ENCODE measurements at regions not wholly inside any gene's neighbourhood (a gene's known extent, or its start where the extent isn't known, plus 50 kb on each side); places are given as distances from the start of the nearest gene placed in this dataset.
"Not testable (repeated sequence)": the region's sequence is repeated elsewhere in the genome, so short reads cannot be mapped to it uniquely, and the experiment has no call there.

DNA sequence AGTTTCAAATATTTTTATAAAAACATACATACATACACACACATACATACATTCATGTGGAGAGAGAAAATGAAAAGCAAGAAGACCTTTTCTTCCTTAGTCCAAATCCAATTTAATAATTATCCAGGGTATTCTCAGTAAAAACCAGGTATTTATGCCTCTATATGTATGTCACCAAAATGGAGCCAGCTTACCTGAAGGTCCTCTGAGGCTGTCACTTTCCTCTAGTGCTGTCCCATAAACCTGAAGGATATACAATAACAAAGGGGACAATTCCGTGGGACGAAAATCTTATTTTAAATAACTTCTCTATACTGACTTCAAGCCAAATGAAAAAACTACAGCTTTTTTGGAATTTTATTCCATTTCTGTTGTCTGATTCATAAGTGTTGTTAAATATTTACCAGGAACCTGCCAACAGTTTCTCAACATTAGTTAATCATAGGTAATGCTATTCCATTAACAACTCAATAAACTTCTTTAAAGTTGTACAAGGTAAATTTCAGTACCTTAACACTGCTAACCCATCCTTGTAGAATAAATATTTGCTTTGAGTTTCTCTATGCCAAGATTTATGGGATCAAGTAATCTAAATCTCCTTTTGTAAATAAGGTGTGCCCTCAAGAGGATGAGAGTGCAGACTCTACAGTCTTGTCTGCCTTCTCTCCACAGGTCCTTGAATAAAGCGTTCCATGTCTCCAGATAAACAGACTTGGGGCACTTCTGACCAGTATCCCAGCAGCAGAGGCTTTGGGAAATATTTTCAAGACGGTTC lies 260.3 kb downstream of the AHR start:
- DNase-seq: no peak

DNA sequence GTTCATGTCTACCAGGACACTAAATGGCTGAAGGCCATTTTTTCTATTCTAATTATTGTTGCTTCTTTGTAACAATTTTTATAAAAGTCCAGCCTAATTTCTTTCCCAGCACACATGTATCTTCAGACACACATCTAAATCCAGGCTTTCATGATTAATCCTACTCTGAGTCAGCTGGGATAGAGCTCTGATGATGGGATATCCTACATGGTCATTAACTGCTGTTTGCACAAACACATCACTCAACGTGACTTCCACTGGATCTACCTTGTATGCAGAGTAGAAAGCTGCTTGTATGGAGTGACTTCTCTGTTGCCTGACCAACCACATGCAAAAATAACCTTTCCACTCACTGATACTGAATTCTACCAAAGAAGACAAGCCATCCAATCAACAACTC lies 260.9 kb downstream of the AHR start:
- no peak for DNase-seq

DNA sequence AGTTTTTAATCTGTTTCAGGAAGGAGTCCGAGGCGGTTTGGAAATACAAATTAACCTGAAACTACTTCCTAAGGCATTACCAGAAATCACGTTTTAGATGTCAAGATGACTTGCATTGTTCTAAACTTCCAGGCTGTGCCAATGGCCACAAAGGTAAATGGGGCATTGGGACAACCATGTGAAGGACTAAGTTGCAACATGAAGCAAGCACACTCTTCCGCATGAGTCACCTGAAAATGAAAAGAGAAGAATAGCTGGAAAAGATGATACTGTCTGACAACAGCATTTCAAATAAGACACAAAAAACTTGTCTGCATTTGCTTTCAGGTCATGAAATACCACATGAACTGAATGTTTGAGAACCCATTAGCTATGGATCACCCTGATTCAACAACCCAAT lies 262.1 kb downstream of the AHR start:
- DNase-seq: no peak

DNA sequence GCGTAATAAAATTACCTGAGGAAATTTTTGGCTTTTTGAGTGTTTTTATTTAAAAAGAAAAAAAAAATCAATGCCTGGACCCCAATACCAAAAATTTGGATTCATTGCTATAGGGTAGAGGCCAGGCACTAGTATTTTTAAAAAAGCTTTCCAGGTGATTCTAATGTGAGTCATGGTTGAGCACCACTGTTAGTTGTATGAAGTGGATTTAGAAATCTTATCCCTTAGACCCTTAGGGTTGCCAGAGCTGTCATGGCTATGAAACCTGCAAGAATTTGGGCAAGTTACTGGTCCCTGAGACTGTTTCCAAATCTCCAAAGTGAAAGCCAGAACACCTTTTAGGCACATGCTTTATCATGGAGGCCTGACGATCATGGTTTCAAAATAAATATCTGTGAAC lies 262.5 kb downstream of the AHR start:
- no peak for DNase-seq

DNA sequence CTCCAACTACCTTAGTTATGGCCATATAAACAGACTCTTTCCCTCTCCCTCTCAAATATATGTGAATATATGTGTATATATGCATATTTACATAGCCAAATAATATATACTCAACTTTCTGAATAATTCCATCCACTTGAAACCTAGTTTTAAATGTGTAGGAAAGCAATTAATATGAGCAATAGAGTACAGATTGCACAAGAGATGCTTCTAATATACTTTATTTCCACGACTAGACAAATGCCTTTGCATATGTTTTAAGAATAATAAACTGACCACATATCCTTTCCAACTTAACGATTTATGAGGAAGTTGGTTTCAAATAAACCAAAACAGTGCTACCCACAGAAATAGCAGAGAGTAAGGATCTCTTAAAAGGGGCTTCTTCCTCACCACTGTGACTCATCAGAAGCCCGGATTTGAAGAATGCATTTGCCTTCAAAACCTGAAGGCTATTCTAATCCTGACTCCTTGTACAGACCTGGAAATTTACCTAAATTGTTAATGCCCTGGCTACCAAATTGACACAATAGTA lies 266.3 kb downstream of the AHR start:
- no peak for DNase-seq

DNA sequence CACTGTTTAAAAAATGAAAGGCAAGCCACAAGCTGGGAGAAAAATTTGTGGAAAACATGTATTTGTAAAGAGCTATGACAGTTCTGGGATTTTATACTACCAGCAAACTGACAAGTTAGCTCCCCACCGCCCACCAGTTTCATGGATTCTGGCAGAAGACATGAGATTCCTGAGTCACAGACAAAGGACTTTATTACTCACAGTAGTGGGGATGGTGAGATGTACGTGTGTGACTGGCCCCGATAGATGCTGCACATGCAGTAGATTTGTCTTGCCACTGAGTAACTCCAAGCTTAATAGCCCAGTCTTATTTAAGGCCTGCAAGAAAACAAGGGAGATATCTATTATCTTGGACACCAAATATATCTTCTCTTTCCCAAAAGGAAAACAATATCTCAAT lies 281.7 kb downstream of the AHR start:
- no peak for DNase-seq

DNA sequence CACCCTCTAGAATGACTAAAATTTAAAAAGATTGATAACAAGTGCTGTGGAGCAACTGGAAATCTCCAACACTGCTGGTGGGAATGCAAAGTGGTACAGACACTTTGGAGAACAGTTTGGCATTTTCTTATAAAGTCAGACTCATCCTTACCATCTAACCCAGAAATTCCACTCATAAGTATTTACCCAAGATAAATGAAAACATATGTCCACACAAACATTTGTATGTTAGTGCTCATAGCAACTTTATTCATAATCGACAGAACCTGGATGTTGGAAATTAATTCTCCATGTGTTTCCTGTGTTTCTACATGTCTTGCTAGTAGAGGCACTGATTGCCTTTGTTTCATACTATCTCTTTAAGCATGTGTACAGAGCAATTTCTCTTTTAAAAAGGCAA lies 282.4 kb downstream of the AHR start:
- no peak for DNase-seq

DNA sequence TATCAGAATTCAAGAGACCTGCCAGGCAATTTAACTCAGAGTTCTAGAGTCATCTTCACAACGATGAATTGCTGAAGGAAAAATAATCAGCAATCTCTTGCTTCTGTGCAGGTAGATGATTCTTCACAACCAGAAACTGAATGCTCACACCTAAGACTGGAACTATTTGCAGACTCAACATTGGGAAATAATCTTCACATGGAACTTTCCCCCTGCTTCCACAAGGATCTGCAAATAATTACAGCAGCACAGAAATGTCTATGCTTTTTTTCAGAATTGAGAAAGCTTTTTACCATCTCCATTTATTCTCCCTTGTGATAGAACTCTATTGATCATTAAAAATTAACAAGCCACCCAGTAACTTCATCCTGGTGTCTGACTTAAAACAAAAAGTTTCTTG lies 282.8 kb downstream of the AHR start:
- no peak for DNase-seq

DNA sequence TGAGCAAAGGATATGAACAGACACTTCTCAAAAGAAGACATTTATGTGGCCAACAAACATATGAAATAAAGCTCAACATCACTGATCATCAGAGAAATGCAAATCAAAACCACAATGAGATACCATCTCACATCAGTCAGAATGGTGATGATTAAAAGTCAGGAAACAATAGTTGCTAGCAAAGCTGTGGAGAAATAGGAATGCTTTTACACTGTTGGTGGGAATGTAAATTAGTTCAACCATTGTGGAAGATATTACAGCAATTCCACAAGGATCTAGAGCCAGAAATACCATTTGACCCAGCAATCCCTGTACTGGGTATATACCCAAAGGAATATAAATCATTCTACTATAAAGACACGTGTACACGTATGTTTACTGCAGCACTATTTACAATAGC lies 284.2 kb downstream of the AHR start:
- not testable (repeated sequence) for DNase-seq

DNA sequence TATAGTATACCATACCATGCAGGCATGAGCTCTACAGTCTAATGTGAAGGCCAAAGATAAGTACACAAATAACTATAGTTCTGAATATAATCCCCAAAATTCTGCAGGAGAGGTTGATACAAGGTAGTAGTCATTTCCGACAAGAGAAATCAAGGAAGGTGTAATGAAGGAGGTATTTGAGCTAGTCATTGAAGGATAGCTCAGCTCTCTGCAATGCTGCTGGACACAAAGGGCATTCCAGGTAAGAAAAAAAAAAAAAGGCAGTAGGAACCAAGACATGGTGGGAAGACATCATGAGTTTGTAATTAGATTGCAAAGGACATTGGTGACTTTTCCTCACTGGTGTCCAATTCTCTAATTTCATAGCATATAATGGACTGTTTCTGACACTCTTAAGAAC lies 285.3 kb downstream of the AHR start:
- no peak for DNase-seq

DNA sequence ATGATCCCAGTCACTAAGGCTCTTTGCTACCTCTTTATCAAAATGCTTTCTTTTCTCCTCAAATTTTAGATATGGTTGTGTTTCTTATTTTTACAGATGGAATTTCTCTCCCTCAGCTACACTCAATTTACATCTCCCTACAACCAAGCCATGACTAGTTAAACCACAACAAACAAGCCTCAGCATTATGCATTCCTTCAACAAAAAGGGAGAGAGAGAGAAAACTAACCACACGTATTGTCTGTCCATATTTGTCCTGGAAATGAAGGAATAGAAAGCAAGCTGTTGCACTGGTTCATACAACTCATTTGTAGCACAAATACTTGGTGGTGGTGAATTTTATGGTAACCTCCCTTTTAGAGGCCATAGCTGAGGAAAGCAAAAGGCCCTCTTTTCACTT lies 286.4 kb downstream of the AHR start:
- no peak for DNase-seq

DNA sequence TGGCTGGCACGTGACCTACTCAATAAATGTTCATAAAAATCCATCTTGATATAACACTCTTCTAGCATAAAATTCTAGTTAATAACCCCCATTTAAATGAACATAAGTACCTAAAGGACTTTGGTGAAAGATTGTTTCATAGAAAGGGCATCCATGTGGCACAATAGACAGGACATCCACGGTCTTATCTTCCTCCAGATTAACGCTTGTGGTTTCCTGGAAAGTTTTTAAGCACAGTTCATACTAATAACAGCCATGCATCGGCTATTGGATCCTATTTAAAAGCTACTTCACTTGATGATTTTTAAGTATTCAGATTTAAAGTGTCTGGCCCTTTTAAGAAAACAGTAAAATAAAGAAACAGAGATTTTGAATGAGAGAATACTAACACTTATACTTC lies 288.3 kb downstream of the AHR start:
- DNase-seq: no peak

DNA sequence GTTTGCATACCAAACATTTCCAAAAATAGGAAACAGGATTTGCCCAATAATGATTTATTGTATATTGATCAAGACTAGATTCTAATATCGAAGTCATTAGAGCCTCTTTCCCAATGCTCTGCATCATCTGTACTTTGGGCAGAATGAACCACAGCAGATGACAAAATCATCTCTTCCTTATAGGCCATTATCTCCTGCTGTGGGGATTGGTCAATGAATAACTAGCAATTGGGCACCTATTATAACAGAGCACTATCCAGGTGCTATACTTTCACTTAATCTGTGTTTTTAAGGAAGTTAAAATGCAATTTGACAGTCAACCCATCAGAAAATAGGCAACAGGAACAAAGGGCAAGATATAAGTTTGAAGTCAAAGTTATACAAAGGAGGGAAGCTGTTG lies 290.3 kb downstream of the AHR start:
- no peak for DNase-seq

DNA sequence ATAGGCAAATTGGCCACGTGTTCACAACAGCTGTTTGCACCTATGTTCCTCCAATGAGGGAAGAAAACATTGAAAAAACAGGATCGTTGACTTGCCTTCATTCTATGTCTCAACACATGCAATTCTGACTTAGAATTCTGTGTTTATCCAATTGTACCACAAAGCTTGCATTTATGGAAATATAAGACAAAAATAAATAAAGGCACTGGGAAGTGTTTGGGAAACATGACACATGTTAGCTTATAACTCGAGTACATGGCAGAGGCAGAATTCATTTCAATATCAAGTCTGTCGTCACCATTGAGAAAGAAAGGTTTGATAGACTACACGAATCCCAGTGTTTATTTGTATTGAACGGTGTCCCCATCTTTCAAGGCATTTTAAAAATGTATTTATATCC lies 291.2 kb downstream of the AHR start:
- DNase-seq: no peak

DNA sequence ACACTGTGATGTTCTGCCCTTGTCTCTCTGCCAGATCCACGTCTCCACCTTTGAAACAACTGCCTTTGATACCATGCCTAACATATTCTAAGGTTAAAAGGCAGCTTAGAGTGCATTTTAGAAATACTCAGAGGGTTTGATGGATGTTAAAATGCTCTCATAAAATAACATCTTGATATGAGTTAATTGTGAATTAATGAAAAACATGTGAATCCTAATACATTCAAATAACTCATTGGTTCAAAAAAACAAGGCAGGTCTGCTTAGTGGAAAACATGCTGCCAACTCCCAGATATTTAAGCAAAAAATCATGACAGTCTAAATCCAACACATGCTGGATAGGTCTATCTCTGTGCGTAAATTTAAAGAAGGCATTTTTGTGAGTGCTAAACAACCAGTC lies 291.8 kb downstream of the AHR start:
- no peak for DNase-seq

DNA sequence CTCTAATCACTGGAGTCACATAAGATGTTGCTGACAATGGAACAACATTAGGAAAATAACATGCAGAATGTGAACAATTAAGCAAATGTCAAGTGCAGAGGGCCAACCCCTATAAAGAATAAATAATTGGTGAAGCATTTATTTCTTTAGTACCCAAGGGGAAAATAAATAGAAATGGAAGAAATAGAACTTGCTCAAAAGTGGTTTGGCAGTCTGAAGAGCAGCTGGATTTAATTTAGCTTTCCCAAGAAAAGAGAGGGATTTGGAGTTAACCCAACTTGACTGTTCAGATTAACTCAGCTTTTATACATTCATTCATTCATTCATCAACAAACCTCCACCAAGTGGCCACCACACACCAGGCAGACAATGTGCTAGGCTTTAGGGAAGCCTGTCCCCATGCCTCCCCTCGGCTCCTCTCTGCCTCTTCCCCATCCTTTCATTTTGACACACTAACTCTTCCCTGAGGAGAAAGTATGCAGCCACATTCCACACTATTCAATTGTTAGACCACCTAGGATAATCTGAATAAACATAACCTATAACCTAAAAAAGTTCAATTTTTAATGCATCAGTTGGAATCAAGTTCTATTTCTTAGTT lies 295.5 kb downstream of the AHR start:
- no peak for DNase-seq

DNA sequence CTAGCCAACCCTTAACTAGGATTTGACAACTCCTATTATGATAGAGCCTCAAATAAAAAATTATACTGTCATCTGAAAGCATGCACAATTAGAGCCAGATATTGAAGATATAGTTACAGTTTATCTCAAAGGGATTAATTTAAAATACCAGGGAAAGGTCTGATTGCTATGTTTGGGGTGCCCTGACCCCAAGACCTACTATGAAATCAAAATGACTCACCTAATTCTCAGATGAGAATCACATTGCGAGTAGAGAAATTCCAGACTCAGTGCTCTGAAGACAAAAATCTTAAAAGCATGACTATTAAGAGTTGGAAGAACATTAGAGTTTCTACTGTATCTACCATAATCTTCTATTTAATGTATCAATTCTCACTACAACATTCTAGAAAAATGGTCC lies 297.1 kb downstream of the AHR start:
- no peak for DNase-seq

DNA sequence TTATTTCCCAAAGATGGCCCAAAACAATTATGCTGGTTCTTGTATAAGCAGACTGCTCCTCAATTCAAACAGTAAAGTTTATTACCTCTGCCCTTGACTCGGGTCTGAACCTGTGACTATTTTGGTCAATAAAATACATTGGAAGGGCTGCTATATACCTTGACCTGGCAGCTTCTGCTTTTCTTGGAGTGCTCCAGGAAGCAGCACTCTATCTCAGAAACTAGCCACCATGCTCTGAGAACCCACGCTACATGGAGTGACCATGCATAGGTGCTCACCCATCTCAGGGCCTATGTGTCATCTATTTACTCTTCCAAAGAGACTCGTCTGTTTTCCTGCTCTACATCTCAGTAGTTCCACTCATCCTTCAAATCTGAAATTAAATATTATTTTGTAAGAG lies 299.9 kb downstream of the AHR start:
- DNase-seq: no peak

DNA sequence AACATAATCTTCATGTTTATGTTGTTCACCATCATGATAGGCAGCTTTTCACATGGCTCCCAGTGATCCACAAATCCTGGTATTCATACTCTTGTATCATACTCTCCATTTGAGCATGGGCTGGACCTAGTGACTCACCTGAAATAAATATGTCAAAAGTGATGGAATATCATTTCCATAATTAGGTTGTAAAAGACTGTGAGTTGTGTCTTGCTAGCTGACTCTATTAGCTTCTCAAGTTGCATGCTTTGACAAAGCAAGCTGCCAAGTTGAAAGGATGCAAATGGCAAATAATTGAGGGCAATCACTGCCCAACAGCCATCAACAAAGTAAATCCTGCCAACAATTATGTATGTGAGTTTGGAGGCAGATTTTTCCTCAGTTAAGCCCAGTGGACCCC lies 300.4 kb downstream of the AHR start:
- no peak for DNase-seq

DNA sequence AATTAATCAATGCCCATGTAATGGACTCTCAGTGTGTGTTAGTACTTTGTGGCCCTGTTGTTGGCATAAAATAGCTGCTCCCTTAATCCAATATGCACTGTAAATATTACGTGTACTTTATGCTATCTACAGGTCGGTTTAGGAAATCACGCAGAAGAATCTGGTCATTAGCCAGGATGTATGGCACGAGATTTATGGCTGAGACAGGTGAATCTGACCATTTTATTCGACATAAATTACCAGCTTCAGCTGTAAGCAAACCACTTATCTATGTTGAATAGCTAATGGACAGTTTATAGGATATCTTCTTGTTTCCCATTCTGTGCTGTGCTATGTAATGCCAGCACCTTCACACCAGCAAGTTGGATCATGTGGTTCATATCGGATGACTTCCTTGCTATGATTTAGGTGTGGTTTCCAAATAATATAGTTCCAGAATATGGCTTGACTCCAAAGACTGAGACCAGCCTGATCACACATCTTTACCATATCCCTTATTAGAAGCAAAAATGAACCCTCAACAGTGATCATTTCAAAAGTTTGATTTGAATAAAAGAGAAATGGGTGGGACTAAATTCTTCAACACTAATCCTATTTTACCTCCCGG lies 301.4 kb downstream of the AHR start:
- DNase-seq: no peak

DNA sequence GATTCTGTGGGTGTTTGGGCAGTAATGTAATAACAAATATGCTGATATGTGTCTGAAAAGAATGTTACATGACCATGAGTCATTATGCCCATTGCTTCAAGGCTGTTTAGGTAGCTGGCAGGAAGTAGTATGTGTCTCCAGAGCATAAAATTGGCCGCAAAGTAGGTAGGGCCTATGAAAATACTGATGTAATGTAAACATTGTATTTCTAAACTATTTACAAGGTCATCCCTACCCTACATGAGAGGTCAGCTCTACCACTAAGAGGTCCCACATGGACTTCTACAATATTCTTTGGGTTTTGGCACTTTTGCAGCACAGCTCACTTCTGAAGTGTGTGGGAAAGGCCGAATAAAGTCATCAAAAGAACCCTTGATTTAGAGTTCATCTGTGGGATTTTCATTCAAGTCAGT lies 301.9 kb downstream of the AHR start:
- no peak for DNase-seq

DNA sequence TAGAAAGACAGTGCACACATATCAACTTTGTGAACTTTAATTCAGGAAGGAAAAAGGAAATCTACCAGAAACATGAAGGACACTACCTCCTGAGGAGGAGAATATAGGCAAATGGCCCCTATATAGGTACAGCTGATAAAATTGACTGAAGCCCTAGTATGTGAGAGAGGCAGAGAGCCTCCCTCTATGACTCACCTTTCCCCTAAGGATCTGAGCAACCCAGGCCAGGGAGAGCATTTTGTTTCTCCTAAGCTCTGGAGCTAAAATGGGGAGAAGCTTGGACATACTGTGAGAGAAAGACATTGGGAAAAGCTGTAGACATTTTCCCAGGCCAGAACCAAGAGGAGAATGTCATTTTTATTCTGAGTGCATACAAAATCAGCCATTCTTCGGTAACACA lies 303.5 kb downstream of the AHR start:
- no peak for DNase-seq

DNA sequence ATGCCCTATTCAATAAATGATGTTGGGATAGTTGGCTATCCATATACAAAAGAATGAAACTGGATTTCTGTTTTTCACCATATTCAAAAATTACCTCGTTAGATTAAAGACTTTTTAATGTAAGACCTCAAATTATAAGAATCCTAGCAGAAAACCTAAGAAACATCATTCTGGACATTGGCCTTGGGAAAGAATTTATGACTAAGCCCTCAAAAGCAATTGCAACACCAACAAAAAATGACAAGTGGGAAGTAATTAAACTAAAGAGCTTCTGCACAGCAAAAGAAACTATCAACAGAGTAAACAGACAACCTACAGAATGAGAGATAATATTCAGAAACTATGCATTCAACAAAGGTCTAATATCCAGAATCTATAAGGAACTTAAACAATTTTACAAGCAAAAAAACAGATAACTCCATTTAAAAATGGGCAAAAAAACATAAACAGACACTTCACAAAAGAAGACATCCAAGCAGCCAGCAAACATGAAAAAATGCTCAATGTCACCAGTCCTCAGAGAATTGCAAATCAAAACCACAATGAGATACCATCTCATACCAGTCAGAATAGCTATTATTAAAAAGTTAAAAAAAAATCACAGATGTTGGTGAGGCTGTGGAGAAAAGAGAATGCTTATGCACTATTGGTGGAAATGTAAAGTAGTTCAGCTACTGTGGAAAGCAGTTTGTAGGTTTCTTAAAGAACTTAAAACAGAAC lies 309.8 kb downstream of the AHR start:
- DNase-seq: no peak

DNA sequence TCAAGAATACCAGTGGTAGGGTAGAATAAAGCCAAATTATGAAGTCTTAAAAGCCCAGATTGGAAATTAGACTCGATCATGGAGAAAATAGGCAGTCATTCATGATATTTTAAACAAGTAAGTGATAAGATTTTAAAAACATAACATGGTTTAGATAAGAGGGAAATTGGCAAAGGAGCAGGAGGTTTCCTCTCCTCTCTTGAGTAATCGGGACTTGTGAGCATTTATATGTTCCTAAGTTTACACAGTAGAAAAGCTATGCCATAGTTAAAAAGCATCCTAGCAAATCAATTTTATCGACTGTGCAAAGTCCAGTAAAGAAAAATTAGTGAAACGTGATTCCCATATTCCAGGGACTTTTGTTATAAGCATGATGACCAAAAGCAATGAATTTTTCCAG lies 313.2 kb downstream of the AHR start:
- DNase-seq: no peak

Measured in stimulated activated CD4-positive, alpha-beta T cell treated with anti-CD3 and anti-CD28 coated beads, Interleukin-4, amount 100 ng/mL, for 24 hours (primary cell).